Osteocyte (in vitro differentiated cells): ENCODE measurements at regions not wholly inside any gene's neighbourhood (a gene's known extent, or its start where the extent isn't known, plus 50 kb on each side); places are given as distances from the start of the nearest gene placed in this dataset.
"Not testable (repeated sequence)": the region's sequence is repeated elsewhere in the genome, so short reads cannot be mapped to it uniquely, and the experiment has no call there.

Experiments
- DNase-seq: peaks from one replicate; pipeline ENCODE4 v3.0.0; 2021; ENCODE audit warnings: mixed read lengths; ENCODE audit not compliant: unreplicated experiment; ENCODE audit errors: extremely low spot score
- H3K27ac Mint-ChIP-seq: one replicate; pipeline ENCODE4 v1.8.0; 2021; ENCODE audit warnings: mild to moderate bottlenecking, mixed read lengths; ENCODE audit not compliant: unreplicated experiment
- H3K27me3 Mint-ChIP-seq: one replicate; pipeline ENCODE4 v1.8.0; 2021; ENCODE audit warnings: mixed read lengths; ENCODE audit not compliant: unreplicated experiment
- H3K36me3 Mint-ChIP-seq: one replicate; pipeline ENCODE4 v1.8.0; 2021; ENCODE audit warnings: mixed read lengths; ENCODE audit not compliant: unreplicated experiment
- H3K4me1 Mint-ChIP-seq: one replicate; pipeline ENCODE4 v1.8.0; 2021; ENCODE audit warnings: mixed read lengths; ENCODE audit not compliant: unreplicated experiment
- H3K4me3 Mint-ChIP-seq: one replicate; pipeline ENCODE4 v1.8.0; 2021; ENCODE audit warnings: mild to moderate bottlenecking, moderate library complexity, mixed read lengths; ENCODE audit not compliant: unreplicated experiment
- H3K9me3 Mint-ChIP-seq: one replicate; pipeline ENCODE4 v1.8.0; 2021; ENCODE audit warnings: mixed read lengths; ENCODE audit not compliant: unreplicated experiment
- TF ChIP-seq, protein P1 (sequence below): fragments of 200-600 bp; sonication (generic); IDR thresholded peaks from 2 replicates; pipeline ENCODE4 v1.5.0; 2021; ENCODE audit warnings: antibody characterized with exemption, mild to moderate bottlenecking, moderate library complexity

DNA sequence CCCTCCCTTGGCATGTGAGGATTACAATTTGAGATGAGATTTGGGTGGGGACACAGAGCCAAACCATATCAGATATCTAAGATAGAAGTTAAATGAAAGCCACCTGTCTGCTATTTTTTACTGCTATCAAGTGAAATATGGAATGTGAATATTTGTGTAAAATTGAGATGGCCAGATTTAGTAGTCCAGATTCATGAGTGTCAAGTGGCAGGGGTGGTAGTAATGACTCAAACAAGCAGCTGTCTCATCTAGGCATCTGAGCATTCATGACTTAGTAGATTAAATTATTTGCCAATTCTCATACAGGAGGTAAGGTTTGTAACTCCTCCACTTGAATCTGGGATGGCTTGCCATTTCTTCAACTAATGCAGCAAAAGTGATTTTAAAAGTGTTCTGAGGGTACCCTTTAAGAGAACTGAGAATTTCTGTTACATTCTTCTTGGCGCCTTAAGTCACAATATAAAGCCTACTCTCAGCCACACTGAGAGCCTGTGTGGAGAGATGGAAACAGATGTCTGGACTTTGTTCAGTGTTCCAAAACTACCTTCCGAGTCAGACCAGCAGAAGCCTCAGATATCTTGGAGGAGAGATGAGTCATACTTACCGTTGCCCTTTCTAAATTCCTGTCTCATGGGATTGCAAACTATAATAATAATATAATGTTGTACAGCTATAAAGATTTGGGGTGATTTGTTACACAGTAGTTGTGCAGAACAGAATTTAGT, 1065.6 kb upstream of the TMPRSS15 start:
- H3K27ac Mint-ChIP-seq: no peak overlapping the region
- TF ChIP-seq, protein P1, sequence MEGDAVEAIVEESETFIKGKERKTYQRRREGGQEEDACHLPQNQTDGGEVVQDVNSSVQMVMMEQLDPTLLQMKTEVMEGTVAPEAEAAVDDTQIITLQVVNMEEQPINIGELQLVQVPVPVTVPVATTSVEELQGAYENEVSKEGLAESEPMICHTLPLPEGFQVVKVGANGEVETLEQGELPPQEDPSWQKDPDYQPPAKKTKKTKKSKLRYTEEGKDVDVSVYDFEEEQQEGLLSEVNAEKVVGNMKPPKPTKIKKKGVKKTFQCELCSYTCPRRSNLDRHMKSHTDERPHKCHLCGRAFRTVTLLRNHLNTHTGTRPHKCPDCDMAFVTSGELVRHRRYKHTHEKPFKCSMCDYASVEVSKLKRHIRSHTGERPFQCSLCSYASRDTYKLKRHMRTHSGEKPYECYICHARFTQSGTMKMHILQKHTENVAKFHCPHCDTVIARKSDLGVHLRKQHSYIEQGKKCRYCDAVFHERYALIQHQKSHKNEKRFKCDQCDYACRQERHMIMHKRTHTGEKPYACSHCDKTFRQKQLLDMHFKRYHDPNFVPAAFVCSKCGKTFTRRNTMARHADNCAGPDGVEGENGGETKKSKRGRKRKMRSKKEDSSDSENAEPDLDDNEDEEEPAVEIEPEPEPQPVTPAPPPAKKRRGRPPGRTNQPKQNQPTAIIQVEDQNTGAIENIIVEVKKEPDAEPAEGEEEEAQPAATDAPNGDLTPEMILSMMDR: no peak

DNA sequence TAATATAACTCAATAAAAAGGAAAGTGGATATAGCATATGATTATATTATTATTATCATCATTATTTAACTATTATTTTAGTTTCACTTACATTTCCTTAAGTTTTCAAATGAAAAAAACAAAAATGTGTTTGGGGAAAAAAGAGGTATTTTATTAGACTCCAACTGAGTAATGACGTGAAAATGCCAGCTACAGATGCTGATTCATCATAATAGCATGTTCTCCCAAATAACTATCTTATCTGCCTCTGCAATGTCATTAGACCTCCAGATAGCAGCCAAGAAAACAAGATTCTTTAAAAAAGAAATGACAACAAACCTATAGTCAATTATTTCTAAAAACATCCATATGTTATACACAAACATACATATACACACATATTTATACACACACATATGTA, 1071.9 kb upstream of the TMPRSS15 start:
- no peaks in the 10 kb centered on the region for H3K27me3 Mint-ChIP-seq
- no peaks in the 10 kb centered on the region for H3K36me3 Mint-ChIP-seq
- H3K4me1 Mint-ChIP-seq: peaks cover 16% of the 10 kb centered on the region
- no peak overlapping the region for H3K27ac Mint-ChIP-seq
- H3K4me3 Mint-ChIP-seq: no peak overlapping the region
- peaks cover 25% of the 10 kb centered on the region for H3K9me3 Mint-ChIP-seq
- DNase-seq: no peak
- TF ChIP-seq, protein P1: no peak

More for the DNA sequence above, 1065.6 kb upstream of the TMPRSS15 start:
- H3K4me3 Mint-ChIP-seq: no peak overlapping the region
- DNase-seq: no peak
- no peaks in the 10 kb centered on the region for H3K36me3 Mint-ChIP-seq
- peaks cover 7% of the 10 kb centered on the region for H3K4me1 Mint-ChIP-seq
- peaks cover 15% of the 10 kb centered on the region for H3K9me3 Mint-ChIP-seq
- no peaks in the 10 kb centered on the region for H3K27me3 Mint-ChIP-seq

DNA sequence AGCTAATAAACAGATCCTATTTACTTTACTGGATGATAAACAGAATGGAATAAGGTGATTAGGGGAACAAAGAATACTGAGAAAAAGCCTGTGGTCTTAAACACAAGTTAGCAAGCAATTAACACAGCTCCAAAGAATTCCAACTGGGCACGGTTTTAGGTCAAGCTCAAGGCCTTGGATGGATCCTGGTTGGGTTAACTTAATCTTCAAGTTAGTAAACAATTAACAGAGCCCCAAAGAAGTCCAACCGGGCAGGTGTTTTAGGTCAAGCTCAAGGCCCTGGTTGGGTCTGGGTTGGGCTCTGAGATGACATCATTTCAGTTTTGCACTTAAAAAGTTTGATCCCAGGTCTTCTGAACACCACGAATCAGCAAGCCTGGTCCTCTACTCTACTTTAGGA, 1086.3 kb upstream of the TMPRSS15 start:
- Mint-ChIP-seq H3K27ac (no peak overlapping the region), H3K9me3 (peaks cover 6% of the 10 kb centered on the region), H3K4me3 (no peak overlapping the region), H3K36me3 (no peaks in the 10 kb centered on the region), H3K4me1 (no peaks in the 10 kb centered on the region), H3K27me3 (no peaks in the 10 kb centered on the region)
- TF ChIP-seq, protein P1: no peak
- DNase-seq: no peak

DNA sequence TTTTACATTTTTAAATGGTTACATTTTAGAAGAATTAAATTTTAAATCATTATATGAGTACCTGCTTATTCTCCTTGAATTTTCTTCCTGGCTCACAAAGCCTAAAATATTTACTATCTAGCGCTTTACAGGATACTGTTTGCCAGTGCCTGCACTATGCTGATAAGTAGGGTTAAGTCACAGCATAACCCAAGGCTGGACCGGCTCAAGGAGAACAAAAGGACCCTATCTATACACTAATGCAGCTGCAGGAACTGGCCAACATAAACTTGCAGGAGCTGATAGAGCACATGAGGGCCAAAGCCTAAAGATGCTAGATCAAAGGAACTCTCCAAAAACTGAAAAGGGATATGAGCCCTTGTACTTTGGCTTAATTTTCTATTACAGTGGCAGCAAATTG, 1086.9 kb upstream of the TMPRSS15 start:
- Mint-ChIP-seq H3K27ac (no peak overlapping the region), H3K9me3 (peaks cover 7% of the 10 kb centered on the region), H3K36me3 (no peaks in the 10 kb centered on the region), H3K4me3 (no peak overlapping the region), H3K27me3 (no peaks in the 10 kb centered on the region), H3K4me1 (no peaks in the 10 kb centered on the region)
- TF ChIP-seq, protein P1: no peak
- DNase-seq: no peak

DNA sequence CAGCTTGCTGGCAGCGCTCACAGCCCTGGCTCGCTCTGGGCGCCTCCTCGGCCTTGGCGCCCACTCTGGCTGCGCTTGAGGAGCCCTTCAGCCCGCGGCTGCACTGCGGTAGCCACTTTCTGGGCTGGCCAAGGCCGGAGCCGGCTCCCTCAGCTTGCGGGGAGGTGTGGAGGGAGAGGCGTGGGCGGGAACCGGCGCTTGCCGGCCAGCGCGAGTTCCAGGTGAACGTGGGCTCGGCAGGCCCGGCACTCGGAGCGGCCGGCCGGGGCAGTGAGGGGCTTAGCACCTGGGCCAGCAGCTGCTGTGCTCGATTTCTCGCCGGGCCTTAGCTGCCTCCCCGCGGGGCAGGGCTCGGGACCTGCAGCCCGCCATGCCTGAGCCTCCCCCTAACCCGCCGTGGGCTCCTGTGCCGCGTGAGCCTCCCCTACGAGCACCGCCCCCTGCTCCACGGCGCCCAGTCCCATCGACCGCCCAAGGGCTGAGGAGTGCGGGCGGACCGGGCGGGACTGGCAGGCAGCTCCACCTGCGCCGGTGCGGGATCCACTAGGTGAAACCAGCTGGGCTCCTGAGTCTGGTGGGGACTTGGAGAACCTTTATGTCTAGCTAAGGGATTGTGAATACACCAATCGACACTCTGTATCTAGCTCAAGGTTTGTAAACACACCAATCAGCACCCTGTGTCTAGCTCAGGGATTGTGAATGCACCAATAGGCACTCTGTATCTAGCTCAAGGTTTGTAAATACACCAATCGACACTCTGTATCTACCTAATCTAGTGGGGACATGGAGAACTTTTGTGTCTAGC, 1090.1 kb upstream of the TMPRSS15 start:
- DNase-seq, H3K4me1 Mint-ChIP-seq, H3K27ac Mint-ChIP-seq, H3K9me3 Mint-ChIP-seq, H3K4me3 Mint-ChIP-seq, H3K27me3 Mint-ChIP-seq, H3K36me3 Mint-ChIP-seq: not testable (repeated sequence)
